Hematopoietic multipotent progenitor cell treated with erythropoietin and hydrocortisone succinate and interleukin-3 and kit ligand, for 15 days (in vitro differentiated cells): ENCODE measurements at regions not wholly inside any gene's neighbourhood (a gene's known extent, or its start where the extent isn't known, plus 50 kb on each side); places are given as distances from the start of the nearest gene placed in this dataset.

Experiments used
- DNase-seq: peaks from one replicate; pipeline ENCODE4 v3.0.0-alpha.2; 2015; ENCODE audit warnings: low spot score

DNA sequence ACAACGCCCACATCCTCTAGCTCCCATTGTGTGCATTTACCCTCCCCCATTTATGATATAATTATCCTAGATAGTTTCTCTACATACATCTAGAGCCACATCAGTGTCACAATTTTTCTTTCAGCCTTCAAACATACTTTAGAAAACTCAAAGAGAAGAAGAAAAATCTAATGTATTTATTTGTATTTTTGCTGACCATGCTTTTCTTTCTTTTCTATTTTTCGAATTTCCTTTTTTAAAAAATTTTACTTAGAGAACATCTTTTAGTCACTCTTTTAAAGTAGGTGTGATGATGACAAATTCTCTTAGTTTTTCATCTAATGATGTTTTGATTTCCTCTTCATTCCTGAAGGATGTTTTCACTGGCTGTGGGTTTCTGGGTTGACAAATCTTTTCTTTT lies 117.0 kb upstream of the CHL1 start:
- DNase-seq = no peak

DNA sequence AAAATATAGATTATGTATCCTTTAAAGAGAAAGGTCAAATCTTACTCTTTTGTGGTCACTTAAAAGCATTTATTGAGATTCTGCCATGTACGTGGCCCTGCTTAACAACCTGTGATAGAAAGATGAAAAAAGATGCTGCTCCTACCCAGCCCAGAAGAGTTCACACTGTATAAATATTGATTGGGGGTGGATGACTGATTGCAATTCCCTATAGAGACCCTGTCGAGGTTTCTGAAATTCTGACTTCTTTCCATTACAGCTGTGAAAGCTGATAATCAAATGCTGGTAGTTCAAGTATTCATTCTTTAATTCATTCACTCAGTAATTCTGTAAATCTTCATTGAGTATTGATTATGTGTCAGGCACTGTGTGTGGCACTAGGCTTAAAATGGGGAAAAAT lies 114.1 kb upstream of the CHL1 start:
- DNase-seq = no peak

DNA sequence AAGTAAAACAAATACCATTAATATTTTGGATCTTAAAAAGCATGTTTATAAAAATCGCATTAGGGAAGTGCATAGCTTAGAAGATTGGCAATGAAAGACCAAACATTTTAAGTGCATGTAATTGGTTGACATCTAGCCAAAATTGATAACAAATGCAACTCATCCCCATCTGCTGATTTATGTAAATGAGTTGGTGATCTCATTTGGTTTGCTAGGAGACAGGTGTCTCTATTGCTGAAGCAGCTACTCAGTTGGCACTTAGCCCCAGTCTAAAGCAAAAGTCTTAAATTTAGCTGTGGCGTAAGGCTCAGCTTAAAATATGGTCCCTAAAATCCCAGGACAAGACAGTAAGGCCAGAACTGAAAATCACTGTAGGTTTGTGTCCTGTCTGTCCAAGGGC lies 113.5 kb upstream of the CHL1 start:
- no peak for DNase-seq

DNA sequence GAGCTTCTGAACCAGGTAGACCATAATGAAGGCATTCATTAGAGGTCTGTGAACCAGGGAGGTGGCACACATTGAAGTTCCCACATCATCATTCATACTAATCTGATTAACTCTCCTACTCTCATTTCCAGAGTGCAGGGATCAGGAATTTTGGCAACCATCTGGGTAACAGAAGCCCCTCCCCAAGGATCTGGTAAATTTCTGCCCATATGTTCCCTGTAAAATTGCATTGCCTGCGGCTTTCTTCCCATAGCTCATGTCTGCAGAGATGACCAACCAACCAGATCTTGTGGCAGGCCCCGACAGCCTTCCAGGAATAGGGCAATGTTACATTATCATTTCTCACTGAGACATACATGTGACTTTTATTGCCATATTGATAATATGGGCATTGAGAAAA lies 111.4 kb upstream of the CHL1 start:
- no peak for DNase-seq

DNA sequence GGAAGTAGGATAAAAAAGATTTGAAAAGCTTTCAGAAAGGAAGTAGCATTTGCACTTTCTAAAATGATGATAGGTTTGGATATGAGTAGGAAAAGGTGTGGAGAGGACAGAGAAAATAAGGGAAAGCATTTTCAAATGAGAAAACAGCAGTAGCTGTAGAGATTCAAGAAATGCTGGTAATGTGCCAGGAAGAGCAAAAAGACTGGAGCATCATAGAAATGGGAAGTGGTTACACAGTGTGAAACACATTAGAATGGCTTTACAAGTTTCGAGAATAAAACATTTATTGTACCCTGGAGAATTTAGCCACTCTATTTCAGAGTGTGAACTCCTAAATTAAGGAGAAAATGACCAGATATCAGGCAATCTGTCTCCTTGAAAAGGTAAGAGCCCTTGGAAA lies 108.3 kb upstream of the CHL1 start:
- no peak for DNase-seq

DNA sequence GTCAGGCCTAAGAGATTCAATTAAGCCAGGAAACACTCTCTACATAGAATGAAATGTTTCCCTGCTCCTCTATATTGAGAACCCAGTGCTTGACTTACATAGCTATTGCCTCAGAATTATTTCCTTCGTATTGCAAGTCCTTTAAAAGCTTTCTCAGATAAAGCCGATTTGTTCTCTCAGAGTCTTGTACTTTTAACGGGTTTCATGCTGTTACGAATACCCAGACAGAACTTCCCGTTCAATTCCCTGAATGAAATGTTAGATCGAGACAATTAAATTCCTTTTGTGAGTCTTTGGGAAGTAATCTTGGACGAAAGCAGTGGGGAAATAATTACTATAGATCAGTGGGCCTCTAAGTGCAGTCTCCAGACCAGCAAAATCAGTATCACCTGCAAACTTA lies 102.8 kb upstream of the CHL1 start:
- DNase-seq = no peak

DNA sequence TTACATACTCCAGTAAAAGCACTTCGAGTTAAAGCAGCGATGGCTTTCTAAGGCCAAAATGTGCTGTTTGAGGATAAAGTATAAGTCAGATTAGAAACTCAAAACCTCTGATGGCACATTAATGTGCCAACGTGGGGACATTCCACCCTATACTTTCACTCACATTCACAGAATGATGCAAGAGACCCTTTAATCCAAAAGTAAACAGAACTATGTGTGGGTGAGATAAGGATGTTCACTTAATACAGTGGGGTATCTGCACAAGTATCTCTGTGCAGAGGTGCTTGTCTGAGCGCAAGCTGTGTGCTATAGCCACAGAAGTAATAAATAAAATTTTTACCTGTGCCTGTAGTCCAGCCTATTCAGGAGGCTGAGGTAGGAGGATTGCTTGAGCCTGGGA lies 100.3 kb upstream of the CHL1 start:
- DNase-seq = no peak

DNA sequence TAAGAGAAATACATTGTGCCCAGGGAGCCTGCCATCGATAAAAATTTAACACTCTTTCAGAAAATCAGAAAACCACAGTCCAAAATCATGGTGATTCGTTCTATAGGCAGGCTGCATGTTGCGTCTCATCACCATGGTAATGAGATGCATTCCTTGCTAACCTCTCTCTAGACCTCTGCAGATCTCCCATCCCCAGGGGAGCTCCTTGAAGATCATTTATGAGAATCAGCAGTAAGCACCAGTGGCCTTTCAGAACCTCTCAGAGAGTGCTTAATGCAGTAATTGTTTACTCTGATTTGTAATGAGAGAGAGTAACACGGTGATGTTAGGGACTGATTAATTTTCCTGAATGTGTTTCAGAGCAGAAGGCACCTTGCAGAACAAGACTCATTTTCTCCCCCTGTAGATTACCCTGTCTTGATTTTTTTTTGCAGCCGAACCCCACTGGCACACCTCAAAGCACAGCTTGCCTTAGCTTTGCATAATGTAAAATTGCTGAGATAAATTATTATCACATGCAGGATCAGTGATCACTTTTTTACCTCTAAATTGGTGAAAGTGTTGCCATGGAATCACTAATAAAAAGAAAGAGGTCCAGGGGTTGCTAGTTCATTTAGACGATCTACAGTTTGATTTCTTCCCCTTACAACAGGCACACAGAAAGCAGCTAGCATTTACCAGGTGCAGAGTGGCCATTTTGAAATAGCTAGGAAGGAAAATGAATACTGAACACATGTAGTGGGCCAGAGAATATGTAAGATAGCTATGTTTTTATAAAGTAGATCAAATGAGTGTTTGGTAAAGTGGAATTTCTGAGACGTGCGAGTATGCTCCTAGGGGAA lies 98.9 kb upstream of the CHL1 start:
- no peak for DNase-seq

DNA sequence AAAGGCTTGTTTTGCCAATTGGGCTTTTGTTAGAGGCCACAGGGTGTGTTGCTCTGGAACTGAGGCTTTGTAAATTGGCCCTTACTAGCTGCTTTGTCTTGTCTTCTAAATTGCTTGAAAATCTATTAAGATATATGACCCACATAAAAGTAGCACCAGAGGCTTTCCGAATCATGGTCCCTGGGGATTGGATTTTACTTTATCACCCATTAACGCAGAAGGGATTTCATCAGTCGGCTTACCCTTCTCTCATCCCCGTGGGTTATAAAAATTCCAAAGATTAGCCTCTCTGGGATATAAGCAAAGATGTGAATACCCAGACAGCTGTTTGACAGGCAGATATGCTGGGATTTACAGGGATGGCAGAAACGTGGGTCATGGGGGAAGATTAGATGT lies 98.3 kb upstream of the CHL1 start:
- DNase-seq = no peak

DNA sequence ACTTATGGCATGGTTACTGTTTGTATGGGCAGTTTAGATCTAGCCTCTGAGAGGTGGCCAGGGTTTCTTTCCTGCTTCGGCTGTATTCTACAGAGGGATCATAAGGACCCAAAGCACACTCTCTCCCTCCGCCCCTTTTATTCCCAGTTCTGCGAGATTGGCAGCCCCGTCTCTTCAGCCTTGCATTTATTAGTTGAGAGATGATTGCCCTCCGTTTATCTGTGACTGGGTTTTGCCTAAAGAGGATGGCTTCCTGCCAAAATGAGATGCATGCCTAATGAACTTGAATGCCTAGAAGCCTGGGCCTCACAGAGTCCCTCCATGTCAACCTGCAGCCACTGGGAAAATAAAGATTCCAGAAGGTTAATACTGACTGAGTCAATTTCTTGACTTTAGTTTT lies 97.1 kb upstream of the CHL1 start:
- DNase-seq = no peak

DNA sequence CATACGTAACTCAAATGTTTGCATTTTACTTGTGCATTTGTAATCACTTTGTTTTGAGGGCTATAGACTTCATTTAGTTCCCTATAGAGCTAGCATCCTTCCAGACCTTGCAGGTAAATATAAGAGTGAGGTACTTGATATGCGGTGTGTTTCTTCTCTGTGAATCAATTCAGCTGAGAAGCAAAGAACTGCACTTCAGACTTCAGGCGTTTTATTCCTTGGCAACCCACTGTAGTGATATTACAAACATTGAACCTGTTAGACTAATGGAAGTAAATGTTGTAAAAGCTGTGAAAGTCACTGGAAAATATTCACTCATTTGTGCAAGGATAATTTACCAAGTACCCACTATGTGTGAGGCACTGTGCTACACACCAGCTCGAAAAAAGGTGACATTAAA lies 94.1 kb upstream of the CHL1 start:
- no peak for DNase-seq

DNA sequence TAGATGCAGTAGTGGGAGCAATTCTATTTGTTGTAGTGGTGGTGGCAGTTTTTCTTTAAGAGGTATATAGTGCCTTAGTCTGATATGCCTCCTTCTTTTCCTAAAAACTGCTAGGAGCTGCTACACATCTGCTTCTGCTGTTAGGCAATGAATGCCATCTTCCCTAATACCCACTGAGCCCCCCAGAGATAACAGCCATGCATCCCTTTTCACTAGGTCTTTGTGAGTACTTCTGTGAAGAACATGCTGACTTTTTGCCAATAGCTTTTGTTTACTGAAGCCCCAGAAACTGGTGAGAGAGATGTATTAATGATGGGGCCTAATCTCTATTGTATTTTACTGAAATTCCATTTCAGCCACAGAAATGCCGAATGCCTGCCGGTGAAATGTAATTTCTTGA lies 92.6 kb upstream of the CHL1 start:
- DNase-seq = no peak

DNA sequence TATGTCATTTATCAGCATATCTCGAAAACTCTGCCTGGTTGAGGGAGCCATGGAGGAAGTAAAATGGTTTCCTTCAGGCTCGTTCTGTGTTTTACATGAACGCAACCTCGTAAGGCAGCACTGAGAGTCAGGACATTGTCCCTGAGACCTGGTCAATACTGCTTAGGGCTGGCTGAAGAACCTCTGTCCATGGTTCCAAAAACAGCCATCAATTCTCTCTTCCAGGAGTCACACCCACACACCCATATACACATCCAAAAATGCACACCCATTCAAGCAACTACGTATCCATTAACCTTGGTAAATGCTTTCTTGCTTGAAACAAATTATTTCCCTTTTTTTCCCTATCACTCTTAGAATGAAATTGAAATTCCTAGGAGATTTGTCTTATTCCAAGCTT lies 91.0 kb upstream of the CHL1 start:
- DNase-seq = no peak

DNA sequence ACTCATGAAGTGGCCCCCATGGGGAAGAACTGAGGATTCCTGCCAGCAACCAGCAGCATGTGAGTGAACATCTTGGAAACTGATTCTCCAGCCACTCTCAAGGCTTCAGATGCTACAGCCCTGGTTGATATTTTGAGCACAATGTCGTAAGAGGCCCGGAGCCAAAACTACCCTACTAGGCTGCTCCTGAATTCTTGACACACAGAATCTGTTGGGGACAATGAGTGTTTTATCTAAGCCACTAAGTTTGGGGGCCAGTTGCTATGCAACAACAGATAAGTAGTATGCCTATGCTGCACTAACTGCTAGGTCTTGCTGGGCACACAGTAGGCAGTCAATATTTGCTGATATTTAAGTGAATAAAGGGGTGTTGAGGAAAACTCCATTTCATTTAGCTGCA lies 89.9 kb upstream of the CHL1 start:
- no peak for DNase-seq

DNA sequence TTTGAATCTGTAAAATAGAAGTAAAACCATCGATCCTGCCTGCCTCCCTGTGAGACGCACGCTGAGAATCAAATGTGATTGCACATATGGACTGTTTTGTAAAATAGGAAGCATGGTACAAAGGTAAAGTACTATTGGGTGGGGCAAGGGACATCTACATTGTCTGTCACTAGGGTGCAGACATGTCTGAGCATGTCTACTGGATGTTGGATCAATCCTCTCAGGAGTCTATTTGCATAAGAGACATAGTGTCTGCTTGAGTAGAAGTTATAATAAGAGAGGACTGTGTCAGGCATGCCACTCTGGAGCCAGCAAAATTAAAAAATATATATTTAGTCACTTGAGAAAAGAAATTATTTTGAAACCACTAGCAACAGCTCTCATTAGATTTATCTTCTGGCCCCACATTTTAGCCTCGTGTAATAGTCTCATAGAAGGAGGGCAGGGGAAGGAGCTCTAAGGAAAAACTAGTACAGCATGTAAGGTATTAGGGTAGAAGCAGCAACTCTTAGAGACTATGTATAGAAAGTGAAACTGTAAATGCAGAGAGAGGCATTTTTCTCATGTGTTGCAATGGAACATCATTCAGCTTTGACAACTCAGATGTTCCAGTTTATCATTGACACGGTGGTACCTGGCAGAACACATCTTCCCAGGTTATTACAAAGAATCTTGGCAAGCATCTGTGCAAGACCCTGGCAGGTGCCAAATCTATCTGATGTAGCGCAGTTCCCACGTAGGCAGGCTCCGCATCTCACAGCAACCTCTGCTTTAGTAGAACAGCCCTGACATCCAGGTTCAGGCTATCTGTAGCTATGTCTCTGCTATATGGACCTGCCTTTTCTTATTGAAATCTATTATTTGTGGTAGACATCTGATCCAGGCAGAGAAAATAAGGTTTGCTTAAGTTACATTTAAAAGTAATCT lies 85.2 kb upstream of the CHL1 start:
- DNase-seq = no peak

DNA sequence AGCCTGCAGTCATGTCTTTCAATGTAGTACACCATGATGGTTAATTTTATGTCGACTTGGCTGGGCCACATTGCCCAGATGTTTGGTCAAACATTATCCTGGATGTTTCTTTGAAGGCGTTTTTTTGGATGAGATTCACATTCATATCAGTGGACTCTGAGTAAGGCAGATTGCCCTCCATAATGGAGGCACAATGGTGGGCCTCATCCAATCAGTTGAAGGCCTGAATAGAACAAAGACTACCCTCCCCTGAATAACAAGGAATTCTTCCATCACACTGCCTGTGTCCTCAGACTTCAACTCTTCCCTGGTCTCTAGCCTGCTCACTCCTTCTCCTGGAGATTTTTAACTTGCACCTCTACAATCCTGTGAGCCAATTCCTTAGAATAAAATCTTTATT lies 83.8 kb upstream of the CHL1 start:
- DNase-seq = no peak

DNA sequence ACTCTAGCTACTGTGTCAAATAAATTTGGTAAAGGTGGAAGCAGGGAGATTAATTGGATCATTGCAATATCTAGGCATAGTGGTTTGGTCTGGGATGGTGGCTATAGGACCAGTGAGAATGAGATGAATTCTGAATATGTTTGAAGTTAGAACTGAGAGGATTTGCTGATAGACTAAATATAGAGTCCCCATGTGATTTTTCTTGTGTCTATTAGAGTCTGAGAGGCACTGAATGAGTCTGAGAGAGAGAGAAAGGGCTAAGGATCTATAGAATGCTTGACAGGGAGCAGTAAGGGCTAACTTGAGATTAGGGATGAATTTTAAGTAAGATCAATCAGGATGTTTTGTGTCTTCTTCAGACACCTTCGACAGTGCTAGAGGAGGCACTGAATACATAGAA lies 77.9 kb upstream of the CHL1 start:
- no peak for DNase-seq

DNA sequence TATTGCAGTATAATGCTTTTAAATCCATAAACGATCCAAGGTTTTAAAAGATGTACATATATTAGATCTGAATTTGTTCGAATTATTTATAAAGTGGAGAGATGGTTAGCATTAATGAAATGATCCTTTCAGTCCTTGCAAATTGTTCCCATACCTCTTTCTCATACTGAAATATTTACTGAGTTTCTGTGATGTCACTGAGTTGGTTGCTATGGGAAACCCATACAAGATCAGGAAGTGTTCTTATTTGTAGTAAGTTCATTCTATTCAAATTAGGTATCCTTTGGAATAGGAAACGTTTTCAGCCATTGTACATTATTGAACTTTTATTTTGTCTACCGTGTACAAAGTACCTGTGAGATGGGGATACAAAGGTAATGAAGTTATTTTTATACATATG lies 73.2 kb upstream of the CHL1 start:
- no peak for DNase-seq

DNA sequence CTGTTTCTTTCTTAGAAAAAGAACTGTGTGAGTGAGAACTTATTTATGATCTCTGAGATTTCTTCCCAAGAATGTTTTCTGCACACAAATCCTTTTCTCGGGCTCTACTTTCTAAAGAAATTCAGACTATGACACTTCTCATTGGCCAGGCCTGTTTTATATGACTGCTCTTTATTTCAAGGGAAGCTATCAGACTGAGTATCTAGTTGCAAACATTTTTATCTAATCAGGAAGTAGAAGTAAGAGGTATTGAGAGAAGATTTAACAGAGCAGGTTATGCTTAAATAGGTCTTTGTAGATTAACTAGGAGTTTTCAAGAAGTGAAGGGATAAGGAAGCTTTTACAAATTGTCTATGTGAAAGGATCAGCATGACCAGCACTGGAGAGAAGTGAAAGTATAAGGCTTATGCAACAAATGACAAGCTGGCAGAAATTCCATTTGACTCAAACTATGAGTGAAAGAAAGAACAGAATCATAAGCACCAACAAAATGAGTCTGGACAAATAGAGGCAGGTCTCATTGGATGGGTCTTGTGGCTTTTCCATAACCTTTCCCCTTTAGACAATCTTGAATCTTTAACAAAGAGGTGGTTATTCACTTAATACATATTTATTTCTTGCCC lies 71.9 kb upstream of the CHL1 start:
- no peak for DNase-seq

DNA sequence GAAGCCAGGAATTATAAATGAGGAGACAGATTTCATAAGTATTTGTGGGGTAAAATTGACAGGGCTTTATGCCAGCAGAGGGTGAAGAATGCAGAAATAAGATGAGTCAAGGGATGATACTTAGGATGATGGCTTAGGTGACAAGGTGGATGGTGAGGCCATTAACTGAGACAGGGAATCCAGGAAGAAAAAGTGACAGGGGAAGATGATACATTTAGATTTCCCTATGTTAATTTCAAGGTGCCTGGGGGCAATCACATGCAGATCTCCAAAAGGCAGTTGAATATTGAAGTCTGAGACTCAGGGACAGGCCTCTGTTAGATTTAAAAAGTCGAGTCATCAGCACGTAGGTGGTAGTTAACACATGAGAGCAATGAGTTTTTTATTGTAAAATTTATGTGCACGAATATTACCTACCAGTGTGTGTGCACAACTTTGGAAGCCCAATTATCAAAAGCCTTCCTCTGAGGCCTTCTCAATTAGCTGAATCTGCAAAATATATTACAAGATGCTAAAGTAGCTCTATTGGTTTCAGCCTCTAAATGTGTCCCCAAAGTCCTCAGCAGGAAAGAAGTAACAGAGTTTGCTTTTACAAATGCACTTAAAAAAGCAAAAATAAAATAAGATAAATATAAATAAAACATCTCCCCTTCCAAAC lies 67.9 kb upstream of the CHL1 start:
- DNase-seq = no peak

DNA sequence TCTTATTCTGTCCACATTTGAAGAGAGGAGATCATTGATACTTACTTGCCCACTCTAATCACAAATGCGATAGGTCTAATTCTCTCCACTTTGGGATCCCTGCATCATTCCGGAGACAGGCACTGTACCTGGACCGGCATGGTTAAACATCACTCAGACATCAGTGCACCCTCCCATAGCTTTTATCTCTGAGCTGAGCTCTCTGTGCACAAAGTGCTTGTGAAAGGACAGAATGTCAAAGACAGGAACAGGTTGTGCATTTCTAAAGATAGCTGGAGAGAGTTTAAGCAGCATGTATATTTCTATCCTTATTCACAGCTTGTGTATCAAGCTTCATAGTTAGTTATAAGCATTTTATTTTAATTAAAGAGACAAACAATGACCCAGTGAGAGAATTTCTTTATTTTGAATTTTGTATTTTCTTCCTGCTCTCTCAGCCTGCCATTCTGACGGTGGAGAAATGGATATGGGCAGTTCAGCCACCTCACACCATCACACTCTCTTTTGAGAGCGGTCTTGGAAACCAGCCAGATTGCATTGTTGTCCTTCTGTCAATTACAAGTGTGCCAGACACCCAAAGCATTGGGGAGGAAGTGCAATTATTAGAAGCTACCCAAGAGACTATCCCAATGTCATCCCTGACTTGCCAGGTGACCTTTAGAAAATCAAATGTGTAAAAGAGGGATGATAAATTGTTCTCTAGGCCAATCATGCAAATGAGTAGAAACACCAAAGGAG lies 65.2 kb upstream of the CHL1 start:
- DNase-seq = no peak

DNA sequence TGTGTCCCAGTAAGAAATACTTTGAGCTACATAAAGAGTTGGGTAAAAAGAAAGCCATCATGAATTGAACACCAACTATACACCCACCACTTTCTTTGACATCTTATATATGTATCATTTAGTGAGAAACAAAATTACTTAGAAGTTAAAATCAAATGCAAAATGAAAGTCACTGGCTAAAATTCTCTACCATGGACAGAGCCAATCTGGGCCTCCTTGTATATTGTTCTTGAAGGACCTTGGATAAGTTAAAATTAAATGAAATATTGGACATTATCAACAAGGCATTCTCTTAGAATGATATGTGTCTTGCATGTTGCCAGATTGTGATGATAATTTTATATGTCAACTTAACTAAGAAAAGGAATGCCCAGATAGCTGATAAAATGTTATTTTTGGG lies 64.2 kb upstream of the CHL1 start:
- DNase-seq = no peak
